DMS153 (cell line): ENCODE measurements at regions not wholly inside any gene's neighbourhood (a gene's known extent, or its start where the extent isn't known, plus 50 kb on each side); places are given as distances from the start of the nearest gene placed in this dataset.
"Not testable (repeated sequence)": the region's sequence is repeated elsewhere in the genome, so short reads cannot be mapped to it uniquely, and the experiment has no call there.

Experiments
- DNase-seq: peaks from one replicate; lab custom pipeline; 2025; lab: John Stamatoyannopoulos, UW

- no peak for DNase-seq
These were observed 443.5 kb downstream of the PLK2 start for GRCh38 chr5:58016358-58016757.

GRCh38 chr5:58015175-58015574, 444.7 kb downstream of the PLK2 start:
- DNase-seq = no peak

- no peak for DNase-seq
These were observed 446.2 kb downstream of the PLK2 start for GRCh38 chr5:58013542-58014258.

GRCh38 chr5:58012801-58013315, 447.0 kb downstream of the PLK2 start:
- DNase-seq = no peak

GRCh38 chr5:58012102-58012501, 447.8 kb downstream of the PLK2 start:
- DNase-seq = no peak

GRCh38 chr5:58011301-58011700, 448.6 kb downstream of the PLK2 start:
- DNase-seq = no peak

- DNase-seq = no peak
These were observed 450.1 kb downstream of the PLK2 start for GRCh38 chr5:58009754-58010153.

GRCh38 chr5:58002323-58002722, 457.6 kb downstream of the PLK2 start:
- no peak for DNase-seq

GRCh38 chr5:57993866-57994265, 466.0 kb downstream of the PLK2 start:
- DNase-seq = no peak

GRCh38 chr5:57989378-57989777, 470.5 kb downstream of the PLK2 start:
- DNase-seq = no peak

- DNase-seq = no peak
These were observed 471.1 kb downstream of the PLK2 start for GRCh38 chr5:57988813-57989212.

- no peak for DNase-seq
These were observed 472.3 kb downstream of the PLK2 start for GRCh38 chr5:57987552-57987951.

- no peak for DNase-seq
These were observed 473.0 kb downstream of the PLK2 start for GRCh38 chr5:57986761-57987341.

GRCh38 chr5:57983426-57983825, 476.5 kb downstream of the PLK2 start:
- no peak for DNase-seq

GRCh38 chr5:57979671-57980070, 480.2 kb downstream of the PLK2 start:
- no peak for DNase-seq

- no peak for DNase-seq
These were observed 483.4 kb downstream of the PLK2 start for GRCh38 chr5:57976506-57976905.

GRCh38 chr5:57972099-57972498, 487.8 kb downstream of the PLK2 start:
- not testable (repeated sequence) for DNase-seq

GRCh38 chr5:57960569-57960968, 478.0 kb upstream of the ACTBL2 start:
- DNase-seq = no peak

GRCh38 chr5:57956636-57957035, 474.0 kb upstream of the ACTBL2 start:
- no peak for DNase-seq

GRCh38 chr5:57955511-57955910, 472.9 kb upstream of the ACTBL2 start:
- no peak for DNase-seq

- DNase-seq = no peak
These were observed 471.2 kb upstream of the ACTBL2 start for GRCh38 chr5:57953792-57954191.

- no peak for DNase-seq
These were observed 468.1 kb upstream of the ACTBL2 start for GRCh38 chr5:57950616-57951228.

- DNase-seq = no peak
These were observed 465.5 kb upstream of the ACTBL2 start for GRCh38 chr5:57948091-57948490.
